IMR-90 (cell line): ENCODE measurements at regions not wholly inside any gene's neighbourhood (a gene's known extent, or its start where the extent isn't known, plus 50 kb on each side); places are given as distances from the start of the nearest gene placed in this dataset.

Experiments
- ATAC-seq: fragments of 200-7000 bp; cut with Tn5 transposase; 2 replicates; pipeline ENCODE4 v1.9.1; 2020; ENCODE audit warnings: low read depth, mild to moderate bottlenecking, moderate library complexity
- BruUV-seq: library from RNA; stranded (reverse); fragments of 400-500 nt; replicated peaks from 2 replicates; lab custom pipeline; 2021; lab: Mats Ljungman, UMichigan
- CTCF ChIA-PET: fragments of 300-600 bp; formaldehyde crosslinking; extraction: SDS; loops from one replicate; lab custom pipeline; 2021; ENCODE audit warnings: antibody characterized with exemption; lab: Yijun Ruan, JAX
- POLR2A ChIA-PET: fragments of 300-600 bp; sonication (Branson Sonifier 250); formaldehyde crosslinking; loops from one replicate; lab custom pipeline; 2022; ENCODE audit warnings: antibody characterized with exemption; ENCODE audit not compliant: unreplicated experiment; lab: Charles Lee
- DNase-seq: peaks from one replicate; pipeline ENCODE4 v3.0.0; 2013
- H2AFZ ChIP-seq: replicated peaks from 2 replicates; pipeline ENCODE3; 2013; ENCODE audit warnings: low read length, mild to moderate bottlenecking; ENCODE audit not compliant: poor library complexity
- H2AK5ac ChIP-seq: 2 replicates; pipeline ENCODE4 v1.6.1; 2013; ENCODE audit warnings: low read depth, low read length, inconsistent platforms
- H2AK9ac ChIP-seq: replicated peaks from 2 replicates; pipeline ENCODE3; 2013; ENCODE audit warnings: mild to moderate bottlenecking, low read depth, low read length, moderate library complexity; ENCODE audit not compliant: poor library complexity
- H2BK120ac ChIP-seq: 2 replicates; pipeline ENCODE4 v1.6.1; 2013; ENCODE audit warnings: low read depth, low read length, inconsistent platforms
- H2BK15ac ChIP-seq: 3 replicates; pipeline ENCODE4 v1.6.1; 2013; ENCODE audit warnings: low read depth, low read length, inconsistent platforms
- H2BK20ac ChIP-seq: 2 replicates; pipeline ENCODE4 v1.6.1; 2013; ENCODE audit warnings: low read depth, mild to moderate bottlenecking, inconsistent platforms, low read length, moderate library complexity
- H2BK5ac ChIP-seq: 2 replicates; pipeline ENCODE4 v1.6.1; 2013; ENCODE audit warnings: mild to moderate bottlenecking, low read depth, low read length, inconsistent platforms; ENCODE audit not compliant: poor library complexity, severe bottlenecking
- H3K14ac ChIP-seq: replicated peaks from 2 replicates; pipeline ENCODE4 v1.6.1; 2013; ENCODE audit warnings: low read depth, low read length, inconsistent platforms
- H3K18ac ChIP-seq: 2 replicates; pipeline ENCODE4 v1.6.1; 2013; ENCODE audit warnings: low read depth, low read length, control low read depth
- H3K23ac ChIP-seq: 2 replicates; pipeline ENCODE4 v1.6.1; 2013; ENCODE audit warnings: low read depth, low read length, inconsistent platforms
- H3K27ac ChIP-seq: 2 replicates; pipeline ENCODE4 v1.5.1; 2013; ENCODE audit warnings: mild to moderate bottlenecking, control low read depth, low read length; ENCODE audit not compliant: insufficient read depth
- H3K27me3 ChIP-seq: 2 replicates; pipeline ENCODE4 v1.6.1; 2013; ENCODE audit warnings: low read length; ENCODE audit not compliant: control insufficient read depth, insufficient read depth
- H3K36me3 ChIP-seq: 2 replicates; pipeline ENCODE4 v1.6.1; 2013; ENCODE audit warnings: low read length, mixed read lengths; ENCODE audit not compliant: control insufficient read depth, insufficient read depth
- H3K4ac ChIP-seq: 2 replicates; pipeline ENCODE4 v1.6.1; 2013; ENCODE audit warnings: low read depth, low read length, inconsistent platforms
- H3K4me1 ChIP-seq: 2 replicates; pipeline ENCODE4 v1.6.1; 2013; ENCODE audit warnings: low read length, mixed read lengths; ENCODE audit not compliant: control insufficient read depth, insufficient read depth
- H3K4me2 ChIP-seq: 2 replicates; pipeline ENCODE4 v1.6.1; 2013; ENCODE audit warnings: low read depth, mild to moderate bottlenecking, control low read depth, low read length, moderate library complexity
- H3K4me3 ChIP-seq: 2 replicates; pipeline ENCODE4 v1.5.1; 2013; ENCODE audit warnings: low read depth, mild to moderate bottlenecking, control low read depth, low read length, moderate library complexity; ENCODE audit not compliant: insufficient read depth
- H3K56ac ChIP-seq: 2 replicates; pipeline ENCODE4 v1.6.1; 2013; ENCODE audit warnings: low read length, inconsistent platforms; ENCODE audit not compliant: insufficient read depth; ENCODE audit errors: extremely low read depth
- H3K79me1 ChIP-seq, 2 experiments: 2 replicates each; pipeline ENCODE4 v1.6.1; 2013; ENCODE audit warnings: low read length in 2 of 2, inconsistent platforms in 1 of 2, low read depth in 1 of 2
- H3K9ac ChIP-seq: 2 replicates; pipeline ENCODE4 v1.6.1; 2013; ENCODE audit warnings: low read depth, low read length, control low read depth
- H3K9me1 ChIP-seq: 2 replicates; pipeline ENCODE4 v1.6.1; 2013; ENCODE audit warnings: low read length, inconsistent platforms; ENCODE audit not compliant: insufficient read depth
- H3K9me3 ChIP-seq: 2 replicates; pipeline ENCODE4 v1.6.1; 2013; ENCODE audit warnings: low read length; ENCODE audit not compliant: control insufficient read depth, insufficient read depth
- H4K20me1 ChIP-seq: 2 replicates; pipeline ENCODE4 v1.6.1; 2013; ENCODE audit warnings: low read length, inconsistent platforms; ENCODE audit not compliant: insufficient read depth
- H4K5ac ChIP-seq: 2 replicates; pipeline ENCODE4 v1.6.1; 2013; ENCODE audit warnings: mild to moderate bottlenecking, low read depth, low read length, control low read depth
- H4K8ac ChIP-seq, 2 experiments: 2 replicates each; pipeline ENCODE4 v1.6.1; 2013; ENCODE audit warnings: low read depth in 2 of 2, low read length in 2 of 2, control low read depth in 1 of 2, inconsistent platforms in 1 of 2
- H4K91ac ChIP-seq: 2 replicates; pipeline ENCODE4 v1.6.1; 2013; ENCODE audit warnings: low read depth, low read length, inconsistent platforms; ENCODE audit not compliant: insufficient read depth
- CEBPB ChIP-seq: IDR thresholded peaks from 2 replicates; pipeline ENCODE4 v1.6.1; 2012; ENCODE audit warnings: low read depth, low read length, improper control_type of control experiment
- MAFK ChIP-seq: IDR thresholded peaks from 2 replicates; pipeline ENCODE4 v1.6.1; 2012; ENCODE audit warnings: low read depth, low read length, improper control_type of control experiment
- MAZ ChIP-seq: IDR thresholded peaks from 2 replicates; pipeline ENCODE4 v1.6.1; 2012; ENCODE audit warnings: low read depth, mild to moderate bottlenecking, low read length, improper control_type of control experiment, moderate library complexity, borderline replicate concordance
- MXI1 ChIP-seq: IDR thresholded peaks from 2 replicates; pipeline ENCODE4 v1.6.1; 2012; ENCODE audit warnings: low read depth, mild to moderate bottlenecking, low read length, moderate library complexity, borderline replicate concordance
- POLR2A ChIP-seq: IDR thresholded peaks from 2 replicates; pipeline ENCODE4 v1.6.1; 2012; ENCODE audit warnings: mild to moderate bottlenecking, low read depth, low read length
- RAD21 ChIP-seq: IDR thresholded peaks from 2 replicates; pipeline ENCODE4 v1.6.1; 2012; ENCODE audit warnings: low read length, improper control_type of control experiment
- WGBS, 2 experiments: methylation state at CpG; one replicate each; pipeline versions ENCODE4 v1.1.5 to v1.1.7; 2013; ENCODE audit warnings: missing lambda C conversion rate in 2 of 2; ENCODE audit not compliant: insufficient read length in 1 of 2; ENCODE audit errors: extremely low coverage in 2 of 2; 5-methylcytosine and 5-hydroxymethylcytosine counted together
- dilution Hi-C: fragments of 300-500 bp; cut with HindIII; formaldehyde crosslinking; loops from one replicate; pipeline ENCODE4 v1.14.3; 2018; ENCODE audit warnings: low sequenced_read_pairs; ENCODE audit not compliant: unreplicated experiment
- in situ Hi-C: fragments of 300-500 bp; cut with MboI; formaldehyde crosslinking; loops from 3 replicates; pipeline ENCODE4 v1.14.3; 2019; ENCODE audit warnings: low sequenced_read_pairs, inconsistent platforms, mixed read lengths
- intact Hi-C: fragments of 100-400 bp; cut with micrococcal nuclease; formaldehyde crosslinking; loops from 2 replicates; pipeline ENCODE4 v1.10.0; 2022
- TF ChIP-seq, protein P1 (sequence below): fragments of 150-350 bp; IDR thresholded peaks from 2 replicates; pipeline ENCODE4 v1.6.1; 2017; ENCODE audit warnings: mild to moderate bottlenecking, antibody characterized with exemption, low read length, low read depth

DNA sequence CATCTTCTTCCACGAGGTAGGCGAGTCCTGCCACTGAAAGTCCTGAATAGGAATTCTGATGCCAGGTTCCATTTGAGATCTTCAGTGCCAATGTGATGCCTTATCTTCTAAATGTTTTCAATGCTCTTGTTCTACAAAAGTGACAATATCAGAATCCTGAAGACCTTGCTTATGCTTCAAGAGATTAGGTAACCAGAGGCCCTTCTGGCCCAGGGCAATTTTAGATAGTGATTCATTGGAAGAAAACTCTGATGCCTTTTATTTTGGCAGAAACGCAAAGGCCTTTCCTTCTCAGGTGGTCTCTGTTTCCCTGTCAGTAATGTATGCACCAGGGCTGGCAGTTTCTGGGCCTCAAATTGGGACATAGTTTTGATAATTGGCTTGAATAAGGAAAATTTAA is 144.8 kb downstream of the CEP135 start:
- DNase-seq = no peak
- no peak overlapping the region for H3K4ac ChIP-seq
- H3K18ac ChIP-seq = no peak overlapping the region
- no peaks in the 10 kb centered on the region for H3K79me1 ChIP-seq
- no peaks in the 10 kb centered on the region for H3K4me1 ChIP-seq
- no peak overlapping the region for H2BK5ac ChIP-seq
- no peaks in the 10 kb centered on the region for H3K36me3 ChIP-seq
- no peak overlapping the region for H2AFZ ChIP-seq
- no peak overlapping the region for H3K14ac ChIP-seq
- BruUV-seq = no TSS peak
- no peak overlapping the region for H4K91ac ChIP-seq
- in situ Hi-C loops = no loop called here
- H3K27me3 ChIP-seq = no peaks in the 10 kb centered on the region
- dilution Hi-C loops = no loop called here
- H4K8ac ChIP-seq = no peak overlapping the region
- ATAC-seq = no peak
- no CpG with 5 or more reads among the region's 3 CpGs for WGBS, 2 experiments
- H3K9ac ChIP-seq = no peak overlapping the region
- intact Hi-C loops = no loop called here
- no peak overlapping the region for H3K4me2 ChIP-seq
- no peak overlapping the region for H3K27ac ChIP-seq
- ChIA-PET CTCF (no interaction called here), POLR2A (no interaction called here)
- H2AK9ac ChIP-seq = no peak overlapping the region
- no peak overlapping the region for H3K56ac ChIP-seq
- no peaks in the 10 kb centered on the region for H4K20me1 ChIP-seq
- H3K9me1 ChIP-seq = no peaks in the 10 kb centered on the region
- no peak overlapping the region for H4K5ac ChIP-seq
- TF ChIP-seq MAZ = no peak
- no peak for TF ChIP-seq RAD21
- no peak for TF ChIP-seq CEBPB
- TF ChIP-seq MAFK = no peak
- no peak for TF ChIP-seq MXI1
- TF ChIP-seq, protein P1, sequence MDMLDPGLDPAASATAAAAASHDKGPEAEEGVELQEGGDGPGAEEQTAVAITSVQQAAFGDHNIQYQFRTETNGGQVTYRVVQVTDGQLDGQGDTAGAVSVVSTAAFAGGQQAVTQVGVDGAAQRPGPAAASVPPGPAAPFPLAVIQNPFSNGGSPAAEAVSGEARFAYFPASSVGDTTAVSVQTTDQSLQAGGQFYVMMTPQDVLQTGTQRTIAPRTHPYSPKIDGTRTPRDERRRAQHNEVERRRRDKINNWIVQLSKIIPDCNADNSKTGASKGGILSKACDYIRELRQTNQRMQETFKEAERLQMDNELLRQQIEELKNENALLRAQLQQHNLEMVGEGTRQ = no peak
- TF ChIP-seq POLR2A = no peak
- no peak overlapping the region for H2BK120ac ChIP-seq
- no peak overlapping the region for H2BK20ac ChIP-seq
- H3K4me3 ChIP-seq = no peak overlapping the region
- no peak overlapping the region for H3K23ac ChIP-seq
- H3K9me3 ChIP-seq = no peaks in the 10 kb centered on the region
- H2AK5ac ChIP-seq = no peak overlapping the region
- no peak overlapping the region for H2BK15ac ChIP-seq
